Skeletal muscle tissue (tissue), 3 donors: ENCODE measurements at regions not wholly inside any gene's neighbourhood (a gene's known extent, or its start where the extent isn't known, plus 50 kb on each side); places are given as distances from the start of the nearest gene placed in this dataset.

Experiments
- H3K27ac ChIP-seq: one replicate; pipeline ENCODE4 v1.7.0; 2013; ENCODE audit warnings: mild to moderate bottlenecking, low read depth, low read length, inconsistent platforms
- H3K27me3 ChIP-seq, 3 donors: one replicate each; pipeline ENCODE4 v1.7.0; 2013; ENCODE audit warnings: low read length in 3 of 3; ENCODE audit not compliant: control insufficient read depth in 3 of 3, insufficient read depth in 3 of 3
- H3K36me3 ChIP-seq, 3 donors: one replicate each; pipeline ENCODE4 v1.7.0; 2013; ENCODE audit warnings: low read length in 3 of 3; ENCODE audit not compliant: control insufficient read depth in 3 of 3, insufficient read depth in 3 of 3
- H3K4me1 ChIP-seq, 3 donors: one replicate each; pipeline ENCODE4 v1.7.0; 2013; ENCODE audit warnings: low read length in 3 of 3, mild to moderate bottlenecking in 3 of 3; ENCODE audit not compliant: control insufficient read depth in 3 of 3, insufficient read depth in 3 of 3
- H3K4me3 ChIP-seq, 3 donors: one replicate each; pipeline ENCODE4 v1.7.0; 2013; ENCODE audit warnings: low read length in 3 of 3
- H3K9ac ChIP-seq, 3 donors: one replicate each; pipeline ENCODE4 v1.7.0; 2013; ENCODE audit warnings: low read length in 3 of 3, mild to moderate bottlenecking in 3 of 3, moderate library complexity in 2 of 3, low read depth in 1 of 3
- H3K9me3 ChIP-seq, 3 donors: one replicate each; pipeline ENCODE4 v1.7.0; 2013; ENCODE audit warnings: low read length in 3 of 3; ENCODE audit not compliant: control insufficient read depth in 3 of 3
- donor health status: Osteomylitis.

GRCh38 chr4:155487210-155487609 is 110.4 kb upstream of the MAP9 start:
- Histone ChIP-seq H3K4me3 (no peak overlapping the region), H3K36me3 (no peaks in the 10 kb centered on the region), H3K27me3 (no peaks in the 10 kb centered on the region), H3K4me1 (no peaks in the 10 kb centered on the region), H3K9ac (no peak overlapping the region), H3K27ac (no peak overlapping the region), H3K9me3 (no peaks in the 10 kb centered on the region)

- no peak overlapping the region for H3K9ac ChIP-seq
- H3K36me3 ChIP-seq, result no peaks in the 10 kb centered on the region
- H3K9me3 ChIP-seq, result no peaks in the 10 kb centered on the region
- no peak overlapping the region for H3K27ac ChIP-seq
- no peak overlapping the region for H3K4me3 ChIP-seq
- H3K4me1 ChIP-seq, result no peaks in the 10 kb centered on the region
- H3K27me3 ChIP-seq, result no peaks in the 10 kb centered on the region
These were observed 104.4 kb upstream of the MAP9 start for GRCh38 chr4:155481150-155481549.

- Histone ChIP-seq H3K9me3 (no peaks in the 10 kb centered on the region), H3K4me3 (no peak overlapping the region), H3K27ac (no peak overlapping the region), H3K36me3 (no peaks in the 10 kb centered on the region), H3K27me3 (no peaks in the 10 kb centered on the region), H3K4me1 (no peaks in the 10 kb centered on the region), H3K9ac (no peak overlapping the region)
These were observed 103.1 kb upstream of the MAP9 start for GRCh38 chr4:155479835-155480234.

- Histone ChIP-seq H3K36me3 (no peaks in the 10 kb centered on the region), H3K4me1 (no peaks in the 10 kb centered on the region), H3K27ac (no peak overlapping the region), H3K27me3 (no peaks in the 10 kb centered on the region), H3K4me3 (no peak overlapping the region), H3K9me3 (no peaks in the 10 kb centered on the region), H3K9ac (no peak overlapping the region)
These were observed 101.6 kb upstream of the MAP9 start for GRCh38 chr4:155478336-155478835.

- Histone ChIP-seq H3K36me3 (no peaks in the 10 kb centered on the region), H3K9me3 (no peaks in the 10 kb centered on the region), H3K27me3 (no peaks in the 10 kb centered on the region), H3K27ac (no peak overlapping the region), H3K4me3 (no peak overlapping the region), H3K9ac (no peak overlapping the region), H3K4me1 (no peaks in the 10 kb centered on the region)
These were observed 98.0 kb upstream of the MAP9 start for GRCh38 chr4:155474758-155475157.

GRCh38 chr4:155473420-155474095 is 96.8 kb upstream of the MAP9 start:
- Histone ChIP-seq H3K27me3 (no peaks in the 10 kb centered on the region), H3K36me3 (no peaks in the 10 kb centered on the region), H3K27ac (no peak overlapping the region), H3K9me3 (no peaks in the 10 kb centered on the region), H3K4me1 (no peaks in the 10 kb centered on the region), H3K9ac (no peak overlapping the region), H3K4me3 (no peak overlapping the region)

- Histone ChIP-seq H3K36me3 (no peaks in the 10 kb centered on the region), H3K27me3 (no peaks in the 10 kb centered on the region), H3K9ac (no peak overlapping the region), H3K4me1 (peaks cover 0 to 2% (median 0%) of the 10 kb centered on the region in 3 donors), H3K27ac (no peak overlapping the region), H3K9me3 (no peaks in the 10 kb centered on the region), H3K4me3 (no peak overlapping the region)
These were observed 91.5 kb upstream of the MAP9 start for GRCh38 chr4:155468282-155468681.

- Histone ChIP-seq H3K9me3 (no peaks in the 10 kb centered on the region), H3K27me3 (no peaks in the 10 kb centered on the region), H3K4me3 (no peak overlapping the region), H3K9ac (no peak overlapping the region), H3K4me1 (no peaks in the 10 kb centered on the region), H3K27ac (no peak overlapping the region), H3K36me3 (no peaks in the 10 kb centered on the region)
These were observed 73.9 kb upstream of the MAP9 start for GRCh38 chr4:155450676-155451075.

GRCh38 chr4:155445306-155445705 is 68.5 kb upstream of the MAP9 start:
- H3K4me3 ChIP-seq, result no peak overlapping the region
- no peak overlapping the region for H3K27ac ChIP-seq
- H3K4me1 ChIP-seq, result peaks cover 0 to 5% (median 3%) of the 10 kb centered on the region in 3 donors
- no peak overlapping the region for H3K9ac ChIP-seq
- no peaks in the 10 kb centered on the region for H3K9me3 ChIP-seq
- peaks cover 0 to 4% (median 0%) of the 10 kb centered on the region in 3 donors for H3K27me3 ChIP-seq
- no peaks in the 10 kb centered on the region for H3K36me3 ChIP-seq

- H3K27me3 ChIP-seq, result peaks cover 0 to 4% (median 0%) of the 10 kb centered on the region in 3 donors
- no peak overlapping the region for H3K9ac ChIP-seq
- H3K9me3 ChIP-seq, result no peaks in the 10 kb centered on the region
- H3K27ac ChIP-seq, result no peak overlapping the region
- H3K4me1 ChIP-seq, result peaks cover 0 to 5% (median 3%) of the 10 kb centered on the region in 3 donors
- no peaks in the 10 kb centered on the region for H3K36me3 ChIP-seq
- no peak overlapping the region for H3K4me3 ChIP-seq
These were observed 68.0 kb upstream of the MAP9 start for GRCh38 chr4:155444721-155445120.
